ENCODE measurements at regions not wholly inside any gene's neighbourhood (a gene's known extent, or its start where the extent isn't known, plus 50 kb on each side); places are given as distances from the start of the nearest gene placed in this dataset.

DNA sequence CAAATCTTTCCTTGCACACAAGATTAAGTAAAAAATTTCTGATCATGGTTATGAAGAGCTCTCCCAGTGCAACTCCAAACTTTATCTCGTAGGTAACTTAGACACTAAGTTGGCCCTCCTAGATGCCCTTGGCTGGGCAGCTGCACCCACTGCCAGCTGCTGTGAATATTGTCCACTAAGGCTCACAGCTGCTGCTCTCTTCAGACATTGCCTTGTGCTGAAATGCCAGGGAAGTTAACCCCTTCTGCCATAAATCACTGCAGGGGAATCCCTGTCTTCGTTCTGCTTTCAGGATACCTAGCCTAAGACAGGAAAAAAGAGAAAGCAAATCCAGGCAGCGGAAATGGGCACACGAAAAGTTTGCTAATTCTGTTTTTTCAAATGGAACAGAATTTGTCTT, 106.4 kb downstream of the IRX5 start:
- TF ChIP-seq CTCF (IDR thresholded peaks at IDR 0.05) (no peak), EP300 (IDR thresholded peaks at IDR 0.05) (no peak), POLR2A (IDR thresholded peaks at IDR 0.05) (no peak), POLR2AphosphoS5 (IDR thresholded peaks at IDR 0.05) (no peak)
